ENCODE measurements at regions not wholly inside any gene's neighbourhood (a gene's known extent, or its start where the extent isn't known, plus 50 kb on each side); places are given as distances from the start of the nearest gene placed in this dataset.

GRCh38 chr6:90707246-90707645 lies 120.4 kb upstream of the MAP3K7 start:
- TF ChIP-seq RAD21 (conservative IDR thresholded peaks at IDR 0.05 in 1 of 2, IDR thresholded peaks at IDR 0.05 in 1 of 2) (no peak), ATOH8 (CRISPR knock-in tag; IDR thresholded peaks at IDR 0.05; ENCODE audit: low read depth) (no peak), KDM1A (IDR thresholded peaks at IDR 0.05; ENCODE audit: low read depth) (no peak)
- TF ChIP-seq, protein P1, sequence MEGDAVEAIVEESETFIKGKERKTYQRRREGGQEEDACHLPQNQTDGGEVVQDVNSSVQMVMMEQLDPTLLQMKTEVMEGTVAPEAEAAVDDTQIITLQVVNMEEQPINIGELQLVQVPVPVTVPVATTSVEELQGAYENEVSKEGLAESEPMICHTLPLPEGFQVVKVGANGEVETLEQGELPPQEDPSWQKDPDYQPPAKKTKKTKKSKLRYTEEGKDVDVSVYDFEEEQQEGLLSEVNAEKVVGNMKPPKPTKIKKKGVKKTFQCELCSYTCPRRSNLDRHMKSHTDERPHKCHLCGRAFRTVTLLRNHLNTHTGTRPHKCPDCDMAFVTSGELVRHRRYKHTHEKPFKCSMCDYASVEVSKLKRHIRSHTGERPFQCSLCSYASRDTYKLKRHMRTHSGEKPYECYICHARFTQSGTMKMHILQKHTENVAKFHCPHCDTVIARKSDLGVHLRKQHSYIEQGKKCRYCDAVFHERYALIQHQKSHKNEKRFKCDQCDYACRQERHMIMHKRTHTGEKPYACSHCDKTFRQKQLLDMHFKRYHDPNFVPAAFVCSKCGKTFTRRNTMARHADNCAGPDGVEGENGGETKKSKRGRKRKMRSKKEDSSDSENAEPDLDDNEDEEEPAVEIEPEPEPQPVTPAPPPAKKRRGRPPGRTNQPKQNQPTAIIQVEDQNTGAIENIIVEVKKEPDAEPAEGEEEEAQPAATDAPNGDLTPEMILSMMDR (IDR thresholded peaks at IDR 0.05), result no peak
